A673 (cell line): ENCODE measurements at regions not wholly inside any gene's neighbourhood (a gene's known extent, or its start where the extent isn't known, plus 50 kb on each side); places are given as distances from the start of the nearest gene placed in this dataset.

ENCODE experiments used
- EZH2 ChIP-seq: fragments of 200-600 bp; sonication (generic); IDR thresholded peaks from 2 replicates; pipeline ENCODE4 v1.6.1; 2017; ENCODE audit warnings: borderline replicate concordance, low read depth, mild to moderate bottlenecking, mixed read lengths, antibody characterized with exemption, low read length; ENCODE audit not compliant: poor library complexity, severe bottlenecking
- TF ChIP-seq, protein P1 (sequence below): fragments of 300-800, 200-600 bp; sonication (generic); conservative IDR thresholded peaks from 2 replicates; pipeline ENCODE4 v1.5.1; 2017; ENCODE audit warnings: low read depth, mild to moderate bottlenecking, antibody characterized with exemption, low read length, moderate library complexity, mixed read lengths

GRCh38 chr10:2972810-2973209, 94.5 kb upstream of the PFKP start:
- TF ChIP-seq, protein P1, sequence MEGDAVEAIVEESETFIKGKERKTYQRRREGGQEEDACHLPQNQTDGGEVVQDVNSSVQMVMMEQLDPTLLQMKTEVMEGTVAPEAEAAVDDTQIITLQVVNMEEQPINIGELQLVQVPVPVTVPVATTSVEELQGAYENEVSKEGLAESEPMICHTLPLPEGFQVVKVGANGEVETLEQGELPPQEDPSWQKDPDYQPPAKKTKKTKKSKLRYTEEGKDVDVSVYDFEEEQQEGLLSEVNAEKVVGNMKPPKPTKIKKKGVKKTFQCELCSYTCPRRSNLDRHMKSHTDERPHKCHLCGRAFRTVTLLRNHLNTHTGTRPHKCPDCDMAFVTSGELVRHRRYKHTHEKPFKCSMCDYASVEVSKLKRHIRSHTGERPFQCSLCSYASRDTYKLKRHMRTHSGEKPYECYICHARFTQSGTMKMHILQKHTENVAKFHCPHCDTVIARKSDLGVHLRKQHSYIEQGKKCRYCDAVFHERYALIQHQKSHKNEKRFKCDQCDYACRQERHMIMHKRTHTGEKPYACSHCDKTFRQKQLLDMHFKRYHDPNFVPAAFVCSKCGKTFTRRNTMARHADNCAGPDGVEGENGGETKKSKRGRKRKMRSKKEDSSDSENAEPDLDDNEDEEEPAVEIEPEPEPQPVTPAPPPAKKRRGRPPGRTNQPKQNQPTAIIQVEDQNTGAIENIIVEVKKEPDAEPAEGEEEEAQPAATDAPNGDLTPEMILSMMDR, result no peak
- TF ChIP-seq EZH2, result no peak
